Ishikawa (cell line): ENCODE measurements at regions not wholly inside any gene's neighbourhood (a gene's known extent, or its start where the extent isn't known, plus 50 kb on each side); places are given as distances from the start of the nearest gene placed in this dataset.

Experiments
- CREB1 ChIP-seq: IDR thresholded peaks from 2 replicates; pipeline ENCODE4 v1.6.1; 2012; ENCODE audit warnings: low read depth
- MAX ChIP-seq: IDR thresholded peaks from 2 replicates; pipeline ENCODE4 v1.6.1; 2012
- RAD21 ChIP-seq: IDR thresholded peaks from 2 replicates; pipeline ENCODE4 v1.6.1; 2012; ENCODE audit warnings: low read depth
- REST ChIP-seq: IDR thresholded peaks from 2 replicates; pipeline ENCODE4 v1.6.1; 2012; ENCODE audit warnings: low read depth, mild to moderate bottlenecking
- TCF12 ChIP-seq: IDR thresholded peaks from 2 replicates; pipeline ENCODE4 v1.6.1; 2012; ENCODE audit warnings: low read depth
- YY1 ChIP-seq: IDR thresholded peaks from 2 replicates; pipeline ENCODE4 v1.6.1; 2012; ENCODE audit warnings: low read depth

GRCh38 chr3:176926034-176926433, 271.2 kb downstream of the TBL1XR1 start:
- no peak for TF ChIP-seq MAX
- TF ChIP-seq REST = no peak
- TF ChIP-seq RAD21 = no peak
- no peak for TF ChIP-seq CREB1
- no peak for TF ChIP-seq TCF12
- no peak for TF ChIP-seq YY1
